IMR-90 (cell line): ENCODE measurements at regions not wholly inside any gene's neighbourhood (a gene's known extent, or its start where the extent isn't known, plus 50 kb on each side); places are given as distances from the start of the nearest gene placed in this dataset.

Experiments used
- ATAC-seq: fragments of 200-7000 bp; cut with Tn5 transposase; 2 replicates; pipeline ENCODE4 v1.9.1; 2020; ENCODE audit warnings: low read depth, mild to moderate bottlenecking, moderate library complexity
- BruUV-seq: library from RNA; stranded (reverse); fragments of 400-500 nt; replicated peaks from 2 replicates; lab custom pipeline; 2021; lab: Mats Ljungman, UMichigan
- CTCF ChIA-PET: fragments of 300-600 bp; formaldehyde crosslinking; extraction: SDS; loops from one replicate; lab custom pipeline; 2021; ENCODE audit warnings: antibody characterized with exemption; lab: Yijun Ruan, JAX
- POLR2A ChIA-PET: fragments of 300-600 bp; sonication (Branson Sonifier 250); formaldehyde crosslinking; loops from one replicate; lab custom pipeline; 2022; ENCODE audit warnings: antibody characterized with exemption; ENCODE audit not compliant: unreplicated experiment; lab: Charles Lee
- DNase-seq: peaks from one replicate; pipeline ENCODE4 v3.0.0; 2013
- H2AFZ ChIP-seq: replicated peaks from 2 replicates; pipeline ENCODE3; 2013; ENCODE audit warnings: low read length, mild to moderate bottlenecking; ENCODE audit not compliant: poor library complexity
- H2AK5ac ChIP-seq: 2 replicates; pipeline ENCODE4 v1.6.1; 2013; ENCODE audit warnings: low read depth, low read length, inconsistent platforms
- H2AK9ac ChIP-seq: replicated peaks from 2 replicates; pipeline ENCODE3; 2013; ENCODE audit warnings: mild to moderate bottlenecking, low read depth, low read length, moderate library complexity; ENCODE audit not compliant: poor library complexity
- H2BK120ac ChIP-seq: 2 replicates; pipeline ENCODE4 v1.6.1; 2013; ENCODE audit warnings: low read depth, low read length, inconsistent platforms
- H2BK15ac ChIP-seq: 3 replicates; pipeline ENCODE4 v1.6.1; 2013; ENCODE audit warnings: low read depth, low read length, inconsistent platforms
- H2BK20ac ChIP-seq: 2 replicates; pipeline ENCODE4 v1.6.1; 2013; ENCODE audit warnings: low read depth, mild to moderate bottlenecking, inconsistent platforms, low read length, moderate library complexity
- H2BK5ac ChIP-seq: 2 replicates; pipeline ENCODE4 v1.6.1; 2013; ENCODE audit warnings: mild to moderate bottlenecking, low read depth, low read length, inconsistent platforms; ENCODE audit not compliant: poor library complexity, severe bottlenecking
- H3K14ac ChIP-seq: replicated peaks from 2 replicates; pipeline ENCODE4 v1.6.1; 2013; ENCODE audit warnings: low read depth, low read length, inconsistent platforms
- H3K18ac ChIP-seq: 2 replicates; pipeline ENCODE4 v1.6.1; 2013; ENCODE audit warnings: low read depth, low read length, control low read depth
- H3K23ac ChIP-seq: 2 replicates; pipeline ENCODE4 v1.6.1; 2013; ENCODE audit warnings: low read depth, low read length, inconsistent platforms
- H3K27ac ChIP-seq: 2 replicates; pipeline ENCODE4 v1.5.1; 2013; ENCODE audit warnings: mild to moderate bottlenecking, control low read depth, low read length; ENCODE audit not compliant: insufficient read depth
- H3K27me3 ChIP-seq: 2 replicates; pipeline ENCODE4 v1.6.1; 2013; ENCODE audit warnings: low read length; ENCODE audit not compliant: control insufficient read depth, insufficient read depth
- H3K36me3 ChIP-seq: 2 replicates; pipeline ENCODE4 v1.6.1; 2013; ENCODE audit warnings: low read length, mixed read lengths; ENCODE audit not compliant: control insufficient read depth, insufficient read depth
- H3K4ac ChIP-seq: 2 replicates; pipeline ENCODE4 v1.6.1; 2013; ENCODE audit warnings: low read depth, low read length, inconsistent platforms
- H3K4me1 ChIP-seq: 2 replicates; pipeline ENCODE4 v1.6.1; 2013; ENCODE audit warnings: low read length, mixed read lengths; ENCODE audit not compliant: control insufficient read depth, insufficient read depth
- H3K4me2 ChIP-seq: 2 replicates; pipeline ENCODE4 v1.6.1; 2013; ENCODE audit warnings: low read depth, mild to moderate bottlenecking, control low read depth, low read length, moderate library complexity
- H3K4me3 ChIP-seq: 2 replicates; pipeline ENCODE4 v1.5.1; 2013; ENCODE audit warnings: low read depth, mild to moderate bottlenecking, control low read depth, low read length, moderate library complexity; ENCODE audit not compliant: insufficient read depth
- H3K56ac ChIP-seq: 2 replicates; pipeline ENCODE4 v1.6.1; 2013; ENCODE audit warnings: low read length, inconsistent platforms; ENCODE audit not compliant: insufficient read depth; ENCODE audit errors: extremely low read depth
- H3K79me1 ChIP-seq, 2 experiments: 2 replicates each; pipeline ENCODE4 v1.6.1; 2013; ENCODE audit warnings: low read length in 2 of 2, inconsistent platforms in 1 of 2, low read depth in 1 of 2
- H3K9ac ChIP-seq: 2 replicates; pipeline ENCODE4 v1.6.1; 2013; ENCODE audit warnings: low read depth, low read length, control low read depth
- H3K9me1 ChIP-seq: 2 replicates; pipeline ENCODE4 v1.6.1; 2013; ENCODE audit warnings: low read length, inconsistent platforms; ENCODE audit not compliant: insufficient read depth
- H3K9me3 ChIP-seq: 2 replicates; pipeline ENCODE4 v1.6.1; 2013; ENCODE audit warnings: low read length; ENCODE audit not compliant: control insufficient read depth, insufficient read depth
- H4K20me1 ChIP-seq: 2 replicates; pipeline ENCODE4 v1.6.1; 2013; ENCODE audit warnings: low read length, inconsistent platforms; ENCODE audit not compliant: insufficient read depth
- H4K5ac ChIP-seq: 2 replicates; pipeline ENCODE4 v1.6.1; 2013; ENCODE audit warnings: mild to moderate bottlenecking, low read depth, low read length, control low read depth
- H4K8ac ChIP-seq, 2 experiments: 2 replicates each; pipeline ENCODE4 v1.6.1; 2013; ENCODE audit warnings: low read depth in 2 of 2, low read length in 2 of 2, control low read depth in 1 of 2, inconsistent platforms in 1 of 2
- H4K91ac ChIP-seq: 2 replicates; pipeline ENCODE4 v1.6.1; 2013; ENCODE audit warnings: low read depth, low read length, inconsistent platforms; ENCODE audit not compliant: insufficient read depth
- CEBPB ChIP-seq: IDR thresholded peaks from 2 replicates; pipeline ENCODE4 v1.6.1; 2012; ENCODE audit warnings: low read depth, low read length, improper control_type of control experiment
- CHD1 ChIP-seq: IDR thresholded peaks from 2 replicates; pipeline ENCODE4 v1.6.1; 2012; ENCODE audit warnings: low read depth, low read length, improper control_type of control experiment
- FOS ChIP-seq: fragments of 150-350 bp; IDR thresholded peaks from 2 replicates; pipeline ENCODE4 v1.6.1; 2016; ENCODE audit warnings: low read depth, low read length
- MAZ ChIP-seq: IDR thresholded peaks from 2 replicates; pipeline ENCODE4 v1.6.1; 2012; ENCODE audit warnings: low read depth, mild to moderate bottlenecking, low read length, improper control_type of control experiment, moderate library complexity, borderline replicate concordance
- MXI1 ChIP-seq: IDR thresholded peaks from 2 replicates; pipeline ENCODE4 v1.6.1; 2012; ENCODE audit warnings: low read depth, mild to moderate bottlenecking, low read length, moderate library complexity, borderline replicate concordance
- POLR2A ChIP-seq: IDR thresholded peaks from 2 replicates; pipeline ENCODE4 v1.6.1; 2012; ENCODE audit warnings: mild to moderate bottlenecking, low read depth, low read length
- RAD21 ChIP-seq: IDR thresholded peaks from 2 replicates; pipeline ENCODE4 v1.6.1; 2012; ENCODE audit warnings: low read length, improper control_type of control experiment
- SMC3 ChIP-seq: fragments of 150-350 bp; IDR thresholded peaks from 2 replicates; pipeline ENCODE4 v1.6.1; 2016; ENCODE audit warnings: low read depth, mild to moderate bottlenecking, antibody characterized with exemption, low read length, moderate library complexity
- WGBS, 2 experiments: methylation state at CpG; one replicate each; pipeline versions ENCODE4 v1.1.5 to v1.1.7; 2013; ENCODE audit warnings: missing lambda C conversion rate in 2 of 2; ENCODE audit not compliant: insufficient read length in 1 of 2; ENCODE audit errors: extremely low coverage in 2 of 2; 5-methylcytosine and 5-hydroxymethylcytosine counted together
- dilution Hi-C: fragments of 300-500 bp; cut with HindIII; formaldehyde crosslinking; loops from one replicate; pipeline ENCODE4 v1.14.3; 2018; ENCODE audit warnings: low sequenced_read_pairs; ENCODE audit not compliant: unreplicated experiment
- in situ Hi-C: fragments of 300-500 bp; cut with MboI; formaldehyde crosslinking; loops from 3 replicates; pipeline ENCODE4 v1.14.3; 2019; ENCODE audit warnings: low sequenced_read_pairs, inconsistent platforms, mixed read lengths
- intact Hi-C: fragments of 100-400 bp; cut with micrococcal nuclease; formaldehyde crosslinking; loops from 2 replicates; pipeline ENCODE4 v1.10.0; 2022

- WGBS, 2 experiments = no CpG with 5 or more reads among the region's 4 CpGs
- Histone ChIP-seq H3K4ac (peak overlapping the region; percentile 24; the same call in 1 of the 2 replicates), H3K27ac (no peak overlapping the region), H3K9me3 (no peaks in the 10 kb centered on the region), H2AK5ac (peak overlapping the region; percentile 61; the same call in 1 of the 2 replicates), H3K27me3 (no peaks in the 10 kb centered on the region), H3K9me1 (no peaks in the 10 kb centered on the region), H2BK120ac (peak overlapping the region; percentile 69), H3K9ac (no peak overlapping the region), H3K23ac (0 out of 2 replicates have a peak overlapping the region, but pooled peaks have one; percentile 28), H3K79me1 (no peaks in the 10 kb centered on the region), H4K91ac (peak overlapping the region; percentile 23; the same call in 1 of the 2 replicates), H2BK20ac (peak overlapping the region; percentile 61), H3K18ac (peak overlapping the region; percentile 64; the same call in 1 of the 2 replicates), H3K36me3 (no peaks in the 10 kb centered on the region), H3K4me1 (peaks cover 8% of the 10 kb centered on the region), H3K14ac (peak overlapping the region; percentile 46; the same call in 1 of the 2 replicates), H3K4me3 (no peak overlapping the region), H3K4me2 (no peak overlapping the region), H3K56ac (no peak overlapping the region), H4K8ac (0 out of 4 replicates have a peak overlapping the region, but pooled peaks have one; percentile 4), H2AK9ac (no peak overlapping the region), H2BK5ac (peak overlapping the region; percentile 8), H2AFZ (no peak overlapping the region), H4K5ac (peak overlapping the region; percentile 12; the same call in 1 of the 2 replicates), H4K20me1 (no peaks in the 10 kb centered on the region), H2BK15ac (peak overlapping the region; percentile 18; the same call in 1 of the 3 replicates)
- BruUV-seq = no TSS peak
- ATAC-seq = no peak
- POLR2A ChIA-PET = no interaction called here
- TF ChIP-seq POLR2A = no peak
- no peak for TF ChIP-seq CEBPB
- no peak for TF ChIP-seq MAZ
- TF ChIP-seq MXI1 = no peak
- TF ChIP-seq FOS = no peak
- TF ChIP-seq CHD1 = no peak
- no peak for TF ChIP-seq SMC3
- TF ChIP-seq RAD21 = no peak
- in situ Hi-C loops = no loop called here
- DNase-seq = peak; percentile 23
- dilution Hi-C loops = no loop called here
- intact Hi-C loops = no loop called here
- CTCF ChIA-PET = no interaction called here
Measured at GRCh38 chr15:38828031-38828532, 263.5 kb upstream of the RASGRP1 start.
